ENCODE measurements at regions not wholly inside any gene's neighbourhood (a gene's known extent, or its start where the extent isn't known, plus 50 kb on each side); places are given as distances from the start of the nearest gene placed in this dataset.

GRCh38 chr10:108097258-108097657 is 932.8 kb upstream of the SORCS1 start:
- no peak for TF ChIP-seq BHLHE40 (IDR thresholded peaks at IDR 0.05; ENCODE audit: borderline replicate concordance)
- TF ChIP-seq SP1 (IDR thresholded peaks at IDR 0.05) = no peak
- no peak for TF ChIP-seq TARDBP (IDR thresholded peaks at IDR 0.05)
- TF ChIP-seq, protein P1, sequence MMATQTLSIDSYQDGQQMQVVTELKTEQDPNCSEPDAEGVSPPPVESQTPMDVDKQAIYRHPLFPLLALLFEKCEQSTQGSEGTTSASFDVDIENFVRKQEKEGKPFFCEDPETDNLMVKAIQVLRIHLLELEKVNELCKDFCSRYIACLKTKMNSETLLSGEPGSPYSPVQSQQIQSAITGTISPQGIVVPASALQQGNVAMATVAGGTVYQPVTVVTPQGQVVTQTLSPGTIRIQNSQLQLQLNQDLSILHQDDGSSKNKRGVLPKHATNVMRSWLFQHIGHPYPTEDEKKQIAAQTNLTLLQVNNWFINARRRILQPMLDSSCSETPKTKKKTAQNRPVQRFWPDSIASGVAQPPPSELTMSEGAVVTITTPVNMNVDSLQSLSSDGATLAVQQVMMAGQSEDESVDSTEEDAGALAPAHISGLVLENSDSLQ (IDR thresholded peaks at IDR 0.05) = no peak
- no peak for TF ChIP-seq HDGF (IDR thresholded peaks at IDR 0.05; ENCODE audit: borderline replicate concordance)
- no peak for TF ChIP-seq NFRKB (IDR thresholded peaks at IDR 0.05)
- no peak for TF ChIP-seq LEF1 (IDR thresholded peaks at IDR 0.05; ENCODE audit: borderline replicate concordance)

All from HEK293T (cell line).